Panc1 (cell line): ENCODE measurements at regions not wholly inside any gene's neighbourhood (a gene's known extent, or its start where the extent isn't known, plus 50 kb on each side); places are given as distances from the start of the nearest gene placed in this dataset.

Experiments
- TCF7L2 ChIP-seq: IDR thresholded peaks from 2 replicates; pipeline ENCODE4 v1.6.1; 2011; ENCODE audit warnings: mild to moderate bottlenecking, low read depth, low read length, inconsistent platforms
- TF ChIP-seq, protein P1 (sequence below): fragments of 450-650 bp; IDR thresholded peaks from 2 replicates; pipeline ENCODE4 v1.5.1; 2017; ENCODE audit warnings: mild to moderate bottlenecking

DNA sequence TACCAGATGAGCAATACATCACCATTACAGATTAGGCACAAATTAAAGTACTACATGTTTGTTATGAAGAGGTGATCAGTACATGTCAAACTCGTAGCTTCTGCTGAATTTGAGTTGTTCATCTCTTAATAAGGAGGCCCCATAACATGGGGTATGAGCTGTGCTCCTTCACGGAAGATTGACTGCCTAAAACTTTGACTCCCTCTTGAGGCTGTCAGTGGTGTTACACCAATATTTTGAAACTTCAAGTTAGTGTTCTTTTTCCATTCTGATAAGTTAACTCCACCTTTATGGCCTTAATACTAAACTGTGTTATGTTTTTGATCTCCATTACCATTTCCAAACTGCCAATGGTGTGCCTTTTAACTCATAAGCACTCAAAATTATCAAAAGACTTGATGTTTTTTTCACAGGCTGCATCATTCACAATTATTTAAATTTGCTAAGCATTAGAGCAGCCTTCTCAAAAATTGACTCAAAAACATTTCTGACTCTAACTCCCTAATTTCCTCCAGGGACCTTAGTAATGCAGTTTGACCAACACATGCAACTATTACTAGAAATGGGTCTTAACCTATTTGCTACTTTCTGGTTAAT is 1591.5 kb downstream of the PCDH9 start:
- TF ChIP-seq, protein P1, sequence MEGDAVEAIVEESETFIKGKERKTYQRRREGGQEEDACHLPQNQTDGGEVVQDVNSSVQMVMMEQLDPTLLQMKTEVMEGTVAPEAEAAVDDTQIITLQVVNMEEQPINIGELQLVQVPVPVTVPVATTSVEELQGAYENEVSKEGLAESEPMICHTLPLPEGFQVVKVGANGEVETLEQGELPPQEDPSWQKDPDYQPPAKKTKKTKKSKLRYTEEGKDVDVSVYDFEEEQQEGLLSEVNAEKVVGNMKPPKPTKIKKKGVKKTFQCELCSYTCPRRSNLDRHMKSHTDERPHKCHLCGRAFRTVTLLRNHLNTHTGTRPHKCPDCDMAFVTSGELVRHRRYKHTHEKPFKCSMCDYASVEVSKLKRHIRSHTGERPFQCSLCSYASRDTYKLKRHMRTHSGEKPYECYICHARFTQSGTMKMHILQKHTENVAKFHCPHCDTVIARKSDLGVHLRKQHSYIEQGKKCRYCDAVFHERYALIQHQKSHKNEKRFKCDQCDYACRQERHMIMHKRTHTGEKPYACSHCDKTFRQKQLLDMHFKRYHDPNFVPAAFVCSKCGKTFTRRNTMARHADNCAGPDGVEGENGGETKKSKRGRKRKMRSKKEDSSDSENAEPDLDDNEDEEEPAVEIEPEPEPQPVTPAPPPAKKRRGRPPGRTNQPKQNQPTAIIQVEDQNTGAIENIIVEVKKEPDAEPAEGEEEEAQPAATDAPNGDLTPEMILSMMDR, result peak; percentile 50; the same call in 1 of the 2 replicates
- TF ChIP-seq TCF7L2, result no peak
